Colon (tissue), 2 donors: ENCODE measurements at regions not wholly inside any gene's neighbourhood (a gene's known extent, or its start where the extent isn't known, plus 50 kb on each side); places are given as distances from the start of the nearest gene placed in this dataset.

ENCODE experiments used
- FAIRE-seq: peaks from 2 replicates; lab custom pipeline; 2012; peaks lifted over from hg19 to GRCh38; lab: Jason Lieb, UNC
- donor health status: control.
- donor health status: control.

DNA sequence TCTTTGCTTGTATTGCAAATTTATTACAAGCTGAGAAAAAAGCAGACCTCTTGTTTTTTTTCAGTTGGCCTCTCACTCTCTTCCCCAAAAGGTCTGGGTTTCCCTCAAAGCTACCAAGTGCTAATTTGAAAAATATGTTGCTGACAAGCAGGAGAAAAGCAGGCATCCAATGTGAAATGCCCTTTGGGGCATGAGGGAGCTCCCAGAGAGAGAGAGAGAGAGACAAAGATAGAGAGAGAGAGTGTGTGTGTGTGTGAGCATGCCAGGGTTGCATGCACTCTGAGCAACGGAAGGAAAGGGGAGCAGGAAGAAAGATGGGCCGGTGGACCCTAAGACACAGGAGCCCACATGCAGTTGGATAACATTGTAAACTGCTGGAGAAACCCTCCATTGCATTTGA is 358.4 kb downstream of the TMEM38B start:
- FAIRE-seq: no peak

DNA sequence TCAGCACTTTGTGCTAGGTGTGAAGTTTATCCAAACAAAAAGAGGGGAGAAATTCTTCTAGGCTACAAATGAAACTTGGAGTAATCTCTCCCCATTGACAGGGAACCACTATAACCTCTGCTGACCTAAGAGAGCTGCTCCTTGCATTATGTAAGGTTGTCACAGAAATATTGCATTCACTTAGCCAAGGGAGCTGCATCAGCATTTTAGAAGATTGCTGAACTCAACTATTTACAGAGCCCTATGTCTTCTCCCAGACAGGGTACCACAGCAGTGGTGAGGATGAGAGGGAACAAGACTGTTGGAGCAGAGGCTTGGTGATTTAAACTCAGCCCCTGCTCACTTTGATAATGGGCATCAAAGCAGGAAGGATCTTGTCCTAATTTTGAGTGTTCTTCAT is 362.0 kb downstream of the TMEM38B start:
- FAIRE-seq: no peak

DNA sequence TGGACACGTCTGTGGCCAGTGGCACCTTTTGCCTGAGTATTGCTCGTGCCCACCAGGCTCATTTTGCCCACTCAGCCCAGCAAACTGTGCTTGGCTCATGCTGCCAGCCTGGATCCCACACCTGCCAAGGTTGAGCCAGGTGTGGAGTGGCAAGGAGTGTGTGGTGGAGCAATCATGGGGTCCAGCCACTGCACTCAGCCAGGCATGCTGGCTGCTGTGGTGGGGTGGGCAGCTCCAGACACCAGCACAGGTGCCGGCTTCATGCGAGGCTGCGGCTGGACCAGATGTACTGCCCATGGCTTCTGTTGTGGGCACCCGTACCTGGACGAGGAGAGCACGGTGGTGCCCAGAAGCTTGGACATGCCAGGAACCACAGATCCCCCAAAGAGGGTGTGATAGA is 364.1 kb downstream of the TMEM38B start:
- FAIRE-seq: no peak

DNA sequence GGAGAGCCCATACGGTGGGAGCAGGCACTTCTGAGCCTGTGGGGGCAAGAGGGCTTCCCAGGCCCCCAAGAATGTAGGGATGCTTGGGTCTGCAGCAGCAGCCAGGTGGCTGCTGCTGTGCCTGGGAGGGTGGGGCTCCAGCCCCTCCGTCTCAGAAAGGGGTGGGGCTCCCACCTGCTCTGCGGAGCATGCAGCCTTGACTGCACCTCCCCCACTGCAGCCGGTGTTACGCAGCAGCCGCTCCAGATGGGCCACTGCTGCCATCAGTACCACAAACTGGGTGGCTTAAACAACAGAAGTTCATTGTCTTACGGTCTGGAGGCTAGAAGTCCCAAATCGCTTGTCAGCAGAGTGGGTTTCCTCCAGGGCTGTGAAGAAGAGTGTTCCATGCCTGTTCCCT is 365.5 kb downstream of the TMEM38B start:
- no peak for FAIRE-seq

DNA sequence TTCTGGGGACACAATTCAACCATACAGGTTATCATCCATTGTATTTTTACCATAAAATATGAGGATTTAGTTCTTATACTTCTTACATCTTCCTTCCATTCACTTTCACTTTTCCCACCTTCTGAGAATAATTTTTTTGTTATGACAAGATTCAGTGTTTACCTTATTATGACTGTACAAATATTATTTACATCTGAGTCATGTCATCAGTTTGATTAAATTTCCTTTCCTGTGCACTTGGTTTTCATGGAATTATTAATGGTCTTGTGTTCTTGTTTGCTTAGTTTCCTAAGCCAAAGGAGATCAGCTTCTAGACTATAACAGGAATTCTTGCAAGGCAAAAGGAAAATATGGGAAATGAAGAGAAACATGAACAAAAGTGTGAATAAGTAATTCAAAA is 366.5 kb downstream of the TMEM38B start:
- FAIRE-seq: no peak

DNA sequence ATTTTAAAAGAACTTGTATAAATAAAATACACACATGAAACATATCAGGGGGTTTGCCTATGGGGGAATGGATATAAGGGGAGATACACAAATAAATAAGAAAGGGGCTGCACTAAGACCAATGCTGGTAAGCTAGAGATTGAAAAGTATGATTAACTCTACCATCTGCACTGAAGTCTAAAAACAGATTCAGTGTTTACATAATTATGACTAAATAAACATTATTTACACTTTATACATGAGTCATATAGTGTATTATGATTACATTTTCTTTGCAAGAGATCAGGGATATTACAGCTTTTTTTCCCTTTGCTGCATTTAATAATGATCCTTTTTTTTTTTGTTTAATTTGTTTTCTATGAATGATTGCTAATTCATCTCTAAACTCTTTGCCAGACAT is 367.9 kb downstream of the TMEM38B start:
- no peak for FAIRE-seq

DNA sequence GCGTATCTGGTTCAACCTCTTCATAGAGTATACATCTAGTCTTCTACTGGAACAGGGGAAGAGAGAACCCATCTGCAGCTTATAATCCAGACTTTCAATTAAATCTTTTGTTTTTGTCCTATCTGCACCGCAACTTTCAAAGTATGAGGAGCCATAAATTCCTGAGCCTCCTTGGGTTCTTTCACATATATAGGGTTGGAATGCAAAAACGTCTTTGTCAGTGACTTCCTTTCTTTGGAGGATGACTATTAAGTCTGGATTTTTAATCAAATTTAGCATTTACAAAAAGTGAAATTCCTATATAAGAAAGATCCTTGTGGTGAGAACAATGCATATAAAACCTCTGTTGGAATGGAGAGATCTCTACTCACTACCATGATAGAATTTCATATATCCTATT is 370.8 kb downstream of the TMEM38B start:
- FAIRE-seq: no peak

DNA sequence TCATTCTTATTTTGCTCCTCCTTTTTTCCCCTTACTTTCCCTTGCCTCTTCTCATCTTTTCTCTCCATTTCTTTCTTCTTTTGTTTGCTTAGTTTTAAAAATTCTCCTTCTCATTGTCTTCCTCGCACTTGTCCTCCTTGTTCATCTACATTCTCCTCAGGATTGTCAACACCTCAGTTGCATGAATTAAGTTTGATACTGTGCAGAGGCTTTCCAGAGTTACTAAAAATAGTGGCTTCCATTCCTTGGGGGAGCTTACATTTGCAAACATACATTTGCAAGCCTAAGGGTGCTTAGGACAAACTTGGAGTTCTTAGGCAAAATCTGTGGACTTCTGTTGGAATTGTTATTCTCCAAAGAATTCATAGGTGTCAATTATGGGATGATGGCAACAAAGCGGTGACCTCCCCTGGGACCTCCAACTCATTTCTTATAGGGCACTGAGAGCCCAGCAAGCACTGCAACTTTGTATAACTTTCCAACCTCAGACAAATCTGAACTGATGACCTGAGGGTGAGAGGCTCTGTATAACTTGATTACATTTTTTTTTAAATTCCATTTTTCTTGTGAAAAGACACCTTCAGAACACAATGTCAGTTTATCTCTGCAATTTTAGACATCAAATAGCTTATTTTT is 371.4 kb downstream of the TMEM38B start:
- FAIRE-seq: no peak

DNA sequence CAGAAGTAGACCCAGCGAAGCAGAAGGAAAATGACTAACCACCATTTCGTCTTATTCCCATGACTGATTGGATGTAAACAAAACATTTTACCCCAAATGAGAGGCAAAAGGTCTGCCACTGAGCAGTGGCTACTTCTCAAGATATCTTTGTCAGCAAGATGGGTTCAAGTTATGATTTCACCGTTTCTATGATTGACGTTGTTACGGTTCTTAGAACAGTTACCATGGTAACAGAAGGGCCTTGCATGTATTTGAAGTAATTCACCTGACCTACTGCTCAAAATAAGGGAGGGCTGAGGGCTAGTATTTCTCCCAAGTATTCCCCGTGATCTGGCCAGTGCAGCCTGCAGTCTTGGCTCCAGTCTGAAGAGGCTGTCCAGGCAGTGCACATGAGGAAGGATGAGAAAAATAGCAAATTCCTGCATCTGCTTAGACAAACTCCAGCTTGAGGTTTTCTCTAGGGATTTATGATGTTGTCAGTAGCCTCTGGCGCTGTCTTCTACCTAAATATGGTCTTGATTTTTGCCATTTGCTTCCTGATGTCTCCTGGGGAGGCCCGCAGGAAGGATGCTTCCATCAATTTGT is 372.7 kb downstream of the TMEM38B start:
- no peak for FAIRE-seq

DNA sequence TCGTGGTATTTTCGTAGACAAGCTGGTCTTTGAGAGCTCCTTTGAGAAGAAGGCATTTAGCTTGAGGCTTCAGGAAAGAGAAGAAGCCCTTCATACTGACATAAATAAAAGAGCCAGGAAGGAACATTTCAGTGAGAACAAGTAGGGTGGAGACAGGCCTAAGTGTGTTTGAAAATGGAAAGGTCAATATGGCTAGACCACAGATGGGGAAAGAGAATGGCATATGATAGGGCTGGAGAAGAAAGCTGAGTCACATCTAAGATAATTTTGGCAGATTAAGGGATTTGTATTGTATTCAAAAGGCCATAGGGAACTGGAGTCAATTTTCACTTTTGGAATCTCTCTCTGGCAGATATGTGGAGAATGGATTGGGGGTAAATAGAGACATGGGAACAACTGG is 374.9 kb downstream of the TMEM38B start:
- FAIRE-seq: no peak

DNA sequence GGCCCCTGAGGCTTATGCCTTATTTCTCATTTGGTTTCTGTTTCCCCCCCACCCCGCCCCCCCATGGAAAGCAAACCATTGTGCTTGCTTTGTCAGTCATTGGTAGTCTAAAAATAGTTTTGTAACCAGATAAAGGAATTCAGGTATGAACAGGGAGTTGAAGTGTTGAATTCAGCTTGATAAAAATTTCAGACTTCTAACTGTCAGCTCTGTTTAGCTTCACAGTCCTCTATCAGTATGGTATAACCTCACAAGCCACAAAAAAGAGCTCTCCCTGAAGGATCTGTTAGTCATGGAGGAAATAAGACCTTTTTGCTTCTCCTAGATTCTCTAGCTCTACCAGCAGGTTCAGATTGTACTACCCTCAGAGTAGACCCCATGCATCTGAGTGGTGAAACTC is 378.1 kb downstream of the TMEM38B start:
- no peak for FAIRE-seq

DNA sequence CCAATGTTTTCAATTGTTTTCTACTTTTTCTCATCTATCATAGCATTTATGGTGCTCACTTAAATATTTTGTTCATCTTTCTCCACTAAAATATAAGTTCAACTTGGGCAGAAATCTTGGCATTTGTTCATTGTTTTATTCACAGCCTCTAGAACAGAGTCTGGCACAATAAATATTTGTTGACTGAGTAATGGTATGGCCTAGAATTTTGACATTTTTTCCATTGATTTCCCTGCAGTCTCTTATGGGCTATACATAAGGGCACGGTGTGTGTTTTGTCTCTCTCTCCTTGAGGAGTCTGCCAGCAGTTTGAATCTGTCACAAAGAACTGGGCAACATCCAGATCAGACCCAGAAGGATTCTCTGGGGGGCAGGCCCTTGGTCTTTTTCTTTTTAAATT is 379.7 kb downstream of the TMEM38B start:
- FAIRE-seq: no peak

DNA sequence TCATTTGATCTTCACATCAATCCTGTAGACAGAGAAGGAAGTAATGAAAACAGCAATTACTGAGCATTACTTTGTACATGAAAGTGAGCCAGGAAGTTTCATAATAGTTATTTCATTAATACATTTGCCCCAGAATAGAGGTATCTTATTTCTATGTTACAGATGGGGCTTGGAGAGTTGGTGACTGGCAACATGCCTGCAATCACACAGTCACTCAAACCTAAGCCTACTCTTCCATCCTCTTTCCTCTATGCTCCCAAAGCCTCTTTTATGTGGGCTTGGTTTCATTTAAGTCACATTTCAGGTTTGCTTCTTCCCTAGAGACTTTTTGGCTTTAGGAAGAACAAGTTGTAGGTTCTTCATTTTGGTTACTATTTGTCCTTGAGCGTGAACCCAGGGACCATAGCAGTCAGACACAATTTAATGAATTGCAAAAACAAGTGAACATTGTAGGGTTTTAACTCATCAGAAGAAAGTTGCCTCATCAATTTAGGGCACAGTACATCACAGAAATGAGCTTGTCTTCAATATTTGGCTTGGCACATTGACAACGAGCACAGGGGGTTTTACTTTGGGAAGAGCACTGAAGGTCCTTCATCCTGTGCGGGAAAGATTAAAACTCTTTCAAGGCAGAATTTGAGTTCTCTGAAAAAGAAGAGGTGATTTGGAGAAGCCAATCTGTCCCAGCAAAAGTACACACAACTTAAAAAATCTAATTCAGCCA is 381.1 kb downstream of the TMEM38B start:
- FAIRE-seq: no peak

DNA sequence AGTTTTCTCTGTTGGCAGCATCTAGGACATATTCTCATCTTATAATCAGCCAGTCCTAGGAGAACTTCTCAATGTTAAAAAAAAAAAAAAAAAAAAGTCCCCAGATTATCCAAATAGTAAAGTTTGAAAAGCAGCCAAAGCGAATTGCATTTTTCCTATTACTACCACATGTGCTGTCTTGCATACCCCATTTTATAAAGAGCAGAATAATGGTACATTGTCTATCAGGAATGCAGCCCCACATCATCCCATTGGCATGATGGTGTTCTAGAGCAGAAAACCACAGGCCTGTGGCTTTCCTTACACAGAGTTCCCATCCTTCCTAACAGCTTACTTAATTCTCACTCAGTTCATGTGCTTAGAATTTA is 381.6 kb downstream of the TMEM38B start:
- FAIRE-seq: no peak

DNA sequence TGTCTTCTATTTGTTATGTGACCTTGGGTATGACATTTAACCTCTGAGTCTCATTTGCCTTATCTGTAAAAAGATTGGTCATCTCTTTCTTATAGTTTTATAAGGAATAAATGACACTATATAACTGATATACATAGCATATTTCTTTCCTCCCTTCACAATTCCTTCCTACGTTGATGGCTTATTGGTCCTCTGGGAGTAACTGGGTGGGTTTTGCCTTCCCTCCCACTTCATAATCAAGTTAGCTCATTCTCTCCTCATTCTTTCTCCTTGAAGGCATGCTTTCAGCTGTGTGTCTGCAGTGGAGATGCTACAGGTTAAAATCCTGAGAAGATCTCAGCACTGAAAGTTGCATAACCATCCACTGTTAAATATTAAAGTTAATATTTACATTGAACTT is 382.4 kb downstream of the TMEM38B start:
- no peak for FAIRE-seq

DNA sequence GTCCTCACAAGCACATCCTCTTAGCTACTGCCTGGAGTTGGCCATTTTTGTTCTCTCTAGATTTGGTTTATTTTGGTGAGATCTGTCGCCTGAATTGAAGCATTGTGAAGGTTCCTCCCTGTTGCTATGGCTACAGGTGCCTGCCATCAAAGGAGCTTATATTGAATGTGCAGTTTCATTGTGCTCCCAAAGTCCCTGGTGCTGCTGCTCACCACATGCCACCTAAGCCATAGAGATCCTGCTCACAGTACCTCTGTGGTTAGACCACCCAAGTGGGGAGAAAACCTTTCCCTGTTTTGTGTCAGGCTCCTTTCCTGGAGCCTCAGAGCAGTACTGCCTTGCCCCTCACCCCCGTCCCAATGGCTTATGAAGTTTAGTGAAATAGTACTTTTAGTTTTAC is 383.4 kb downstream of the TMEM38B start:
- no peak for FAIRE-seq

DNA sequence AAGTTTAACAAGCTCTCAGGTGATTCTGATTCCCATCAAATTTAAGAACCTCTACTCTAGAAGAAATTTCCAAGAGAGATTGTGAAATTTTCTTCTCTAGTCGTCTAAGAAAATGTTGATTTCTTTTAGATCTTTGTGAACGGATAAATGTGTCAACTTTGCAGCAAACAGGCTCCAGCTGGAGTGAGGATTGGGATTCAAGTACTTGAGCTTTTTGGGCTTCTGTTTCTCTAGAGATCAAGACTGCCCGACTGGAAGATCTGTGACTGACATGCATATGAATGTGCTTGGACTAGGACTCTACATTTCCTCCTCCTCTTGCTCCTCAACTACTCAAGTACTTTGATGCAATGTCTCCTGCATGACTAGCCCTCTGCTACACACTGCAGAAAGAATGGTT is 388.3 kb downstream of the TMEM38B start:
- FAIRE-seq: no peak

DNA sequence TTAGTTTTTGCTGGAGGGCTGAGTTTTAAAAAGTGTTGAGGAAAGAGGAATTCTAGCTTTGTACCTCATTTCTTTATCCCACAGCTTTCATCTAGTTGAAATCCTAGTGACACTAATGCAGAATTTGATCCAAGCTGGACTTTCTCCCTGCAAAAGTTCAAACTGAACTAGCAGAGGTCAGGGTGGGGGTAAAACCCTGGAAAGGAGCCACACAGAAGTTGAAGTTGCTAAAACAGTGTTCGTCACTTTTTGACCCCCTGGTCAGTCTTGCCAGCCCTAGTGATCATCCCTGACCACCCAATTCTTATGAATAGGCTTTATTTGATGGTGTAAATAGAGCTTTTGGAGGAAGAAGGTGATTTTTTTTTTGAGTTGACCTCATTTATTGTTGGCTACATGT is 390.4 kb downstream of the TMEM38B start:
- no peak for FAIRE-seq

DNA sequence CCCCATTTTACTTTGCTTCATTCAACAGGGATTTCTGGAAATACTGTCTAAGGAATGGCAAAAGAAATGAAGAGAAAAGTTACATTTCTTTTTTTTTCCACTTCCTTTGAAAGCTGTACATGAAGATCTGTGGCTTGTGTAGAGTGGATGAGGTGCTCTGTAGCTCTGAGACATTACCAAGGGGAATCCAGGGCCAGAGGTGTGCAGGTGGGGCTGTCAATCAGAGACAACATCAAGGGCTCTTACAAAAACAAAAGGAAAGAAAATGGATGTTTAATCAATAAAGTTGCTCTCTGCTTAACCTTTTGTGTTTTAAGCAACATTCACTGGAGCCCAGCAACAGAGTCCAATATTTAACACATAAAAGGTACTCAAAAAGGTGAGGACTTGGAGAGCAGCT is 391.1 kb downstream of the TMEM38B start:
- no peak for FAIRE-seq

DNA sequence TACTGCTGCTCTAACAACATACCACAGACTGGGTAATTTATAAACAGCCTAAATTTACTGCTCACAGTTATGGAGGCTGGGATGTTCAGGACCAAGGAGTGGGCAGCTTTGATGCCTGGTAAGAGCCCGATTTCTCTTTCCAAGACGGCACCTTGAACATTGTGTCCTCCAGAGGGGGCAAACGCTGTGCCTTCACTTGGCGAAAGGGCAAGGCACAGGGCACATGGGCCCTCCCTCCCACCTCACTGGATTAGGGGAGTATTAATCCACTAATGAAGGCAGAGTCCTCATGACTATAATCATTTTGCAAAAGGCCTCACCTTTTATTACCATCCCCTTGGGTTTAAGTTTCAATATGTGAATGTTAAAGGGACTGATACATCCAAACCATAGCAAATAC is 397.7 kb downstream of the TMEM38B start:
- no peak for FAIRE-seq

DNA sequence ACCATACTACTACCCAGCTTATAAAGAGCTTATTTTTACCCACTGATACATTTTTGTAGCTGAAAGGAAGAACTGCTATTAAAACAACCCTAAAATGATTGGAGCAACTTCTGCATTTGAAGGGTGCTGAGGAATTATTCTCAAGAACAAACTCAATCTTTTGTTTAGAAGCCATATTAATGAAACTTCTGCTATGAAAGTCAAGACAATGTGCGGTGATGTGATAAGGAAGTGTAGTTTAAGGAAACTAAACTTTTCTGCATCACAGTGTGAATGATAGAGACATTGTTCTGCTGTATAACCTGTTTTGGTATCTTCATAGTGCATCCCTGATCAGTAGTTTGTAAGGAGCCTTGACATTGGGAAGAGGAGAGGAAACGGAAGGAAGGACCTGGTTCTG is 408.5 kb downstream of the TMEM38B start:
- FAIRE-seq: no peak

DNA sequence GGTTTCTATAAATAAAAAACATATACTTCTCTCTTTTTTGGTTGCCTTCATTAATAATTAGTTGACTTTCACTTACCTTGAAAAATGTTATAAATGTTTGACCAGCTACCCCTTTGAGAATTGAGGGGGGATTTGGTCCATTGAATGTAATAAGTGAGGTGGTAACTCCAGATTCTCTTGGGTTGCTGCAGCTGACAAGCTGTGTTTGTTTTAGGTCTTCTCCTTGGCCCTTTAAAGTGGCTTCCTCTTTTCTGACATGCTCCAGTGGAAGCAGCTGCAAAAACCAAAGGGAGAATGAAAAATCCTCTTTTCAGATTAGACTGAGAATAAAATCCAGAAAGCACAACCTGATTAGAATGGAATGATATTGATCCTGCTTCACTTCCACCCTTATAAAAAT is 410.5 kb downstream of the TMEM38B start:
- FAIRE-seq: no peak

DNA sequence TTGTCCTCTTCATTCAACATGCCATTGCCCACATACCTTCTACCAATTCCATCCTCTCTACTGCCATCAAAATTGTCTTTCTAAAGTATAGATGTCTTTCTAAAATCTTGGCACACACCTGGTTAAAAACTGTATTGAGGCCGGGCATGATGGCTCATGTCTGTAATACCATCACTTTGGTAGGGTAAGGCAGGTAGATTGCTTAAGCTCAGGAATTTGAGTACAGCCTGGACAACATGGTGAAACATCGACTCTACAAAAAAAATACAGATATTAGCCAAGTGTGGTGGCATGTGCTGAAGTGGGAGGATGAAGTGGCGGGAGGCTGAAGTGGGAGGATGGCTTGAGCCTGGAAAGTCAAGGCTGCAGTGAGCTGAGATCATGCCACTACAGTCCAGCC is 412.1 kb downstream of the TMEM38B start:
- FAIRE-seq: no peak

DNA sequence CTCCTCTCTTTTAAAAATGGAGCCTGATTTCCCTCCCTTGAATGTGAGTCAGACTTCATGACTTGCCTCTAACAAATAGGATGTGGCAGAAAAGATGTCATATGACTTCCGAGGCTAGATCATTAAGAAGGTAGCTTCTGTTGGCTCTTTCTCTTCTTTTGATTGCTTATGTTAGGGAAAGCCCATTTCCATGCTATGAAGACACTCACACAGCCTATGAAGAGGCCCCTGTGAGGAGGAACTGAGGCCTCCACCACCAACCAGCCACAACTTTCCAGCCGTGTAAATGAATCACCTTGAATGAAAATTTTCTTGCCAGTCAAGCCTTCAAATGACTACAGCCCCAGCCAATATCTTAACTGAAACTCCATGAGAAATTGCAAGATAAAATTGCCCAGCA is 413.4 kb downstream of the TMEM38B start:
- no peak for FAIRE-seq
